ENCODE measurements at regions not wholly inside any gene's neighbourhood (a gene's known extent, or its start where the extent isn't known, plus 50 kb on each side); places are given as distances from the start of the nearest gene placed in this dataset.

DNA sequence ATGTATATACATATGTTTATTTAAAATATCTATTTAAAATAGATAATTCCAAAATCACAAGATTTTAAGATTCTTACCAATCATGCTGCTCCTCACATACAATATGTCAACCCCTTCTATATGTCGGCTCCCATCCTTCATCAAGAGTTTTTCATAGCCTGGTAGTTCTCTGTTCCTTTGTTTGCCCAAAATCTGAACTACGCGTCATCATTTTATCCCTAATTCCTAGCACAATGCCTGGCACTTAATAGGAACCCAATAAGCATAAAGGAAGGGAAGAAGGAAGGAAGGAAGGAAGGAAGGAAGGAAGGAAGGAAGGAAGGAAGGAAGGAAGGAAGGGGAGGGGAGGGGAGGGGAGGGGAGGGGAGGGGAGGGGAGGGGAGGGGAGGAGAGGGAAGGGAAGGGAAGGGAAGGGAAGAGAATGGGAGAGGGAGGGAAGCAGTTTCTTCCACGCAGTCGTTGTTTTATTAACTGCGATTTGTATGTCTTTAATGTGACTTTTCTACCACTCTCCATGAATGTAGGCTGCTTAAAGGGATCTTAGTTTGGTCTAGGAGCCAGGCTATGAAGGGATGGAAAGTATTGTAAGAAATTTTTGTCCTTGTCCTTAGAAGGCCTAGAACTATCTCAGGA lies 83.3 kb upstream of the PCGF5 start:
- TF ChIP-seq, protein P1, sequence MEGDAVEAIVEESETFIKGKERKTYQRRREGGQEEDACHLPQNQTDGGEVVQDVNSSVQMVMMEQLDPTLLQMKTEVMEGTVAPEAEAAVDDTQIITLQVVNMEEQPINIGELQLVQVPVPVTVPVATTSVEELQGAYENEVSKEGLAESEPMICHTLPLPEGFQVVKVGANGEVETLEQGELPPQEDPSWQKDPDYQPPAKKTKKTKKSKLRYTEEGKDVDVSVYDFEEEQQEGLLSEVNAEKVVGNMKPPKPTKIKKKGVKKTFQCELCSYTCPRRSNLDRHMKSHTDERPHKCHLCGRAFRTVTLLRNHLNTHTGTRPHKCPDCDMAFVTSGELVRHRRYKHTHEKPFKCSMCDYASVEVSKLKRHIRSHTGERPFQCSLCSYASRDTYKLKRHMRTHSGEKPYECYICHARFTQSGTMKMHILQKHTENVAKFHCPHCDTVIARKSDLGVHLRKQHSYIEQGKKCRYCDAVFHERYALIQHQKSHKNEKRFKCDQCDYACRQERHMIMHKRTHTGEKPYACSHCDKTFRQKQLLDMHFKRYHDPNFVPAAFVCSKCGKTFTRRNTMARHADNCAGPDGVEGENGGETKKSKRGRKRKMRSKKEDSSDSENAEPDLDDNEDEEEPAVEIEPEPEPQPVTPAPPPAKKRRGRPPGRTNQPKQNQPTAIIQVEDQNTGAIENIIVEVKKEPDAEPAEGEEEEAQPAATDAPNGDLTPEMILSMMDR (conservative IDR thresholded peaks at IDR 0.05; ENCODE audit: low read depth, low read length) = no peak
- TF ChIP-seq EZH2 (IDR thresholded peaks at IDR 0.05; ENCODE audit: borderline replicate concordance, low read depth, low read length, poor library complexity, severe bottlenecking) = no peak

Data from A673 (cell line).